OCI-LY7 (cell line): ENCODE measurements at regions not wholly inside any gene's neighbourhood (a gene's known extent, or its start where the extent isn't known, plus 50 kb on each side); places are given as distances from the start of the nearest gene placed in this dataset.

Experiments
- BruUV-seq: library from RNA; stranded (reverse); fragments of 400-500 nt; replicated peaks from 2 replicates; lab custom pipeline; 2021; lab: Mats Ljungman, UMichigan
- CTCF ChIA-PET: fragments of 300-600 bp; sonication (Branson Sonifier 250); formaldehyde crosslinking; loops from one replicate; lab custom pipeline; 2022; ENCODE audit warnings: antibody characterized with exemption; ENCODE audit not compliant: unreplicated experiment; lab: Charles Lee
- POLR2A ChIA-PET: fragments of 300-600 bp; sonication (Branson Sonifier 250); formaldehyde crosslinking; loops from one replicate; lab custom pipeline; 2022; ENCODE audit warnings: antibody characterized with exemption; lab: Charles Lee
- DNase-seq: peaks from one replicate; pipeline ENCODE4 v3.0.0-alpha.2; 2015; ENCODE audit warnings: low spot score
- H2AFZ ChIP-seq: fragments of 200-600 bp; sonication (generic), shearing (Covaris generic); 2 replicates; pipeline ENCODE4 v1.6.1; 2014; ENCODE audit warnings: mild to moderate bottlenecking, antibody characterized with exemption, low read length, moderate library complexity
- H3K27ac ChIP-seq: fragments of 200-600 bp; sonication (generic); 2 replicates; pipeline ENCODE4 v1.5.1; 2014; ENCODE audit warnings: mixed run types, low read depth, mild to moderate bottlenecking, moderate library complexity, low read length, inconsistent platforms; ENCODE audit not compliant: poor library complexity, severe bottlenecking
- H3K36me3 ChIP-seq: fragments of 200-600 bp; sonication (generic); 2 replicates; pipeline ENCODE4 v1.6.1; 2014; ENCODE audit warnings: mild to moderate bottlenecking, antibody characterized with exemption, low read length, moderate library complexity, mixed read lengths; ENCODE audit not compliant: insufficient read depth
- H3K4me1 ChIP-seq: fragments of 200-600 bp; sonication (generic); 2 replicates; pipeline ENCODE4 v1.5.1; 2014; ENCODE audit warnings: mild to moderate bottlenecking, low read length; ENCODE audit not compliant: insufficient read depth, poor library complexity, severe bottlenecking
- H3K4me2 ChIP-seq: fragments of 200-600 bp; sonication (generic); 2 replicates; pipeline ENCODE4 v1.6.1; 2014; ENCODE audit warnings: mild to moderate bottlenecking, low read length
- H3K4me3 ChIP-seq: fragments of 200-600 bp; sonication (generic); 2 replicates; pipeline ENCODE4 v1.5.1; 2014; ENCODE audit warnings: mild to moderate bottlenecking, low read depth, low read length; ENCODE audit not compliant: poor library complexity, severe bottlenecking
- H3K79me2 ChIP-seq: fragments of 200-600 bp; sonication (generic); 2 replicates; pipeline ENCODE4 v1.6.1; 2016; ENCODE audit warnings: low read depth, mild to moderate bottlenecking, low read length, moderate library complexity, mixed read lengths; ENCODE audit not compliant: insufficient read depth
- H3K9me2 ChIP-seq: fragments of 200-600 bp; sonication (generic); 2 replicates; pipeline ENCODE4 v1.6.1; 2016; ENCODE audit warnings: mild to moderate bottlenecking, low read length, mixed read lengths; ENCODE audit not compliant: insufficient read depth
- H3K9me3 ChIP-seq: fragments of 200-600 bp; sonication (generic); 2 replicates; pipeline ENCODE4 v1.6.1; 2014; ENCODE audit warnings: mild to moderate bottlenecking, mixed run types, low read length, mixed read lengths
- H4K20me1 ChIP-seq: fragments of 200-600 bp; sonication (generic); 2 replicates; pipeline ENCODE4 v1.6.1; 2014; ENCODE audit warnings: mild to moderate bottlenecking, antibody characterized with exemption, low read length, moderate library complexity, mixed read lengths; ENCODE audit not compliant: insufficient read depth
- EZH2phosphoT487 ChIP-seq: fragments of 200-600 bp; sonication (generic); IDR thresholded peaks from 2 replicates; pipeline ENCODE4 v1.6.1; 2018; ENCODE audit warnings: low read depth, borderline replicate concordance, mild to moderate bottlenecking, mixed run types, antibody characterized with exemption, low read length, moderate library complexity, mixed read lengths
- intact Hi-C: fragments of 100-400 bp; cut with micrococcal nuclease; formaldehyde crosslinking; loops from one replicate; pipeline ENCODE4 v1.10.0; 2022; ENCODE audit not compliant: unreplicated experiment
- TF ChIP-seq, protein P1 (sequence below): fragments of 200-600 bp; sonication (generic); conservative IDR thresholded peaks from 2 replicates; pipeline ENCODE4 v1.5.1; 2014; ENCODE audit warnings: mild to moderate bottlenecking, antibody characterized with exemption, low read length, moderate library complexity, mixed read lengths

DNA sequence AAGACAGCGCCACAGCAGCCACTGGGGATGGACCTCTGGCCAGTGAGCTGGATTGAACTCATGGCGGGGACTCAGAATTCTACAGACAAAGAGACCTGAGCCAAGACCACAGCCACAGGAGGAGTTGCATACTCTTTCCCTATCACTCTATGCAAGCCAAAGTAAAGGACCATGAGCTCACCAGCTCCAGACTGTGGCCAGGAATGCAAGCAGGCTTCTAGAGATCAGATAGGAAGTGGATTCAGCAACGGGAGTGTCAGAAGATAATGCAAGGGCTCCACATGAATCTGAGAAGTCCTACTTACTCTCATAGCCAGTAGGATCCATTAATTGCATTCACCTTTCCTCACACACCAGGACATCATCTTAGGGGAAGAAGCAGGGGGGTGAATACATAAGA, 415.4 kb upstream of the POU3F3 start:
- Histone ChIP-seq H3K4me2 (no peak overlapping the region), H3K79me2 (no peaks in the 10 kb centered on the region), H4K20me1 (no peaks in the 10 kb centered on the region), H3K36me3 (no peaks in the 10 kb centered on the region), H3K4me1 (no peaks in the 10 kb centered on the region), H2AFZ (no peak overlapping the region), H3K9me3 (no peaks in the 10 kb centered on the region), H3K4me3 (no peak overlapping the region), H3K27ac (no peak overlapping the region), H3K9me2 (no peaks in the 10 kb centered on the region)
- intact Hi-C loops: no loop called here
- ChIA-PET POLR2A (interaction anchor here (0.6 to 0.7 kb wide), 3 partner anchors 40 to 1372 kb away, joined by 3 to 6 read pairs (median 3); no protein-coding TSS in a partner anchor), CTCF (no interaction called here)
- DNase-seq: no peak
- TF ChIP-seq EZH2phosphoT487: no peak
- TF ChIP-seq, protein P1, sequence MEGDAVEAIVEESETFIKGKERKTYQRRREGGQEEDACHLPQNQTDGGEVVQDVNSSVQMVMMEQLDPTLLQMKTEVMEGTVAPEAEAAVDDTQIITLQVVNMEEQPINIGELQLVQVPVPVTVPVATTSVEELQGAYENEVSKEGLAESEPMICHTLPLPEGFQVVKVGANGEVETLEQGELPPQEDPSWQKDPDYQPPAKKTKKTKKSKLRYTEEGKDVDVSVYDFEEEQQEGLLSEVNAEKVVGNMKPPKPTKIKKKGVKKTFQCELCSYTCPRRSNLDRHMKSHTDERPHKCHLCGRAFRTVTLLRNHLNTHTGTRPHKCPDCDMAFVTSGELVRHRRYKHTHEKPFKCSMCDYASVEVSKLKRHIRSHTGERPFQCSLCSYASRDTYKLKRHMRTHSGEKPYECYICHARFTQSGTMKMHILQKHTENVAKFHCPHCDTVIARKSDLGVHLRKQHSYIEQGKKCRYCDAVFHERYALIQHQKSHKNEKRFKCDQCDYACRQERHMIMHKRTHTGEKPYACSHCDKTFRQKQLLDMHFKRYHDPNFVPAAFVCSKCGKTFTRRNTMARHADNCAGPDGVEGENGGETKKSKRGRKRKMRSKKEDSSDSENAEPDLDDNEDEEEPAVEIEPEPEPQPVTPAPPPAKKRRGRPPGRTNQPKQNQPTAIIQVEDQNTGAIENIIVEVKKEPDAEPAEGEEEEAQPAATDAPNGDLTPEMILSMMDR: no peak
- no TSS peak for BruUV-seq

DNA sequence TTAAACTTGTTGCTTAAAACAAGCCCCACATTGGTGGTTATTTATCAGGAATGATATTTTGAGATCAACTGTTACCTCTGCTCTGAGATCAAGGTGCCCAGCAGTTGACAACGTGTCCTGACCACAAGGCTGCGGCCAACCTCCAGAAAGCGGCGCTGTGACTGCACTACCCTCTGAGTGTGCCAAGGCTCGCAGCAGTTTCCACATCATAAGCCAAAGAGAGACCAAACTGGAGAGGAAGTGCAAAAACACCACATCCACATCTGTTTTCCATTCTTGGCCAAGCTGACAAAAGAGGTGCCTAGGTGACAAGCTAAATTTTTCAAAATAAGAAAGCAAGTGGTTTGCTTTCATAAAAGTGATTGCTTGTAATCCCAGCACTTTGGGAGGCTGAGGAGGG, 410.8 kb upstream of the POU3F3 start:
- H3K9me2 ChIP-seq: no peaks in the 10 kb centered on the region
- no peak overlapping the region for H3K4me2 ChIP-seq
- no peak overlapping the region for H2AFZ ChIP-seq
- CTCF ChIA-PET: no interaction called here
- intact Hi-C loops: no loop called here
- TF ChIP-seq, protein P1: no peak
- no peak for TF ChIP-seq EZH2phosphoT487
- no peaks in the 10 kb centered on the region for H3K9me3 ChIP-seq
- no peaks in the 10 kb centered on the region for H3K4me1 ChIP-seq
- DNase-seq: no peak
- H3K27ac ChIP-seq: no peak overlapping the region
- H3K36me3 ChIP-seq: no peaks in the 10 kb centered on the region
- no peaks in the 10 kb centered on the region for H4K20me1 ChIP-seq
- BruUV-seq: no TSS peak
- no peaks in the 10 kb centered on the region for H3K79me2 ChIP-seq
- POLR2A ChIA-PET: no interaction called here
- no peak overlapping the region for H3K4me3 ChIP-seq

DNA sequence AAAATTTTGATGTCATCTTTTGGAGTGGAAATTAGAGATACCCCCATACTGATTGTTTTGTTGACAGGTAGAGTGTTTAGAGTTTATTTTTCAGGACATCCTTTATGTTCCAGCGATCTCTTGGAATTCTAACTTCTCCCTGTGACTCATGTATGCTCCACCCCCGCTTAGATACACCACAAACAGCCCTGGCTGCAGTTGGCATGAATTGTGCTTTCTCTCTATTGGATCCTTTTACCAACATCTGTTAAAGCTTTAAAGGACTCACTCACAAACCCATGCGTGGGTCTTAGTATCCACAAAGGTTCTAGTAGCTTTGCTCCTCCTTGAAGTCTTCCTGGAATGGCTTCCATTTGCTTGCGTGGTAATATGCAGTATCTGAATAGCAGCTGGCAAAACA, 409.5 kb upstream of the POU3F3 start:
- no peaks in the 10 kb centered on the region for H3K4me1 ChIP-seq
- no peak overlapping the region for H3K4me3 ChIP-seq
- H3K9me3 ChIP-seq: no peaks in the 10 kb centered on the region
- DNase-seq: no peak
- no peaks in the 10 kb centered on the region for H4K20me1 ChIP-seq
- no peak overlapping the region for H3K4me2 ChIP-seq
- TF ChIP-seq, protein P1: no peak
- no peak for TF ChIP-seq EZH2phosphoT487
- ChIA-PET CTCF (no interaction called here), POLR2A (no interaction called here)
- no peak overlapping the region for H2AFZ ChIP-seq
- no TSS peak for BruUV-seq
- H3K9me2 ChIP-seq: no peaks in the 10 kb centered on the region
- intact Hi-C loops: no loop called here
- no peaks in the 10 kb centered on the region for H3K36me3 ChIP-seq
- H3K79me2 ChIP-seq: no peaks in the 10 kb centered on the region
- H3K27ac ChIP-seq: no peak overlapping the region
